ENCODE measurements at regions not wholly inside any gene's neighbourhood (a gene's known extent, or its start where the extent isn't known, plus 50 kb on each side); places are given as distances from the start of the nearest gene placed in this dataset.

GRCh38 chr18:28814365-28814764 lies 637.4 kb upstream of the CDH2 start:
- TF ChIP-seq CTCF (IDR thresholded peaks at IDR 0.05; ENCODE audit: poor library complexity) (no peak), EZH2phosphoT487 (IDR thresholded peaks at IDR 0.05; ENCODE audit: low read depth, severe bottlenecking, unreplicated experiment) (no peak)

All from hepatocyte (in vitro differentiated cells).